HEK293 (cell line): ENCODE measurements at regions not wholly inside any gene's neighbourhood (a gene's known extent, or its start where the extent isn't known, plus 50 kb on each side); places are given as distances from the start of the nearest gene placed in this dataset.

ENCODE experiments used
- CTCF ChIA-PET: fragments of 350-600 bp; formaldehyde crosslinking; extraction: SDS; loops from one replicate; lab custom pipeline; 2021; ENCODE audit warnings: antibody characterized with exemption; lab: Yijun Ruan, JAX
- POLR2A ChIA-PET: fragments of 300-600 bp; formaldehyde crosslinking; extraction: SDS; loops from one replicate; lab custom pipeline; 2020; ENCODE audit warnings: antibody characterized with exemption, inconsistent platforms; lab: Yijun Ruan, JAX
- H3K27ac ChIP-seq: fragments of 200-500 bp; sonication (Bioruptor generic); 2 replicates; pipeline ENCODE4 v1.5.1; 2014; ENCODE audit warnings: low read depth, low read length, control low read depth, inconsistent platforms; ENCODE audit errors: extremely low read depth
- H3K36me3 ChIP-seq, 2 experiments: fragments of 200-500 bp in 1 of 2; sonication (Bioruptor generic) in 1 of 2; 1 replicate in 1 of 2; 2 replicates in 1 of 2; pipeline ENCODE4 v1.5.1; 2014 to 2017; ENCODE audit warnings: inconsistent platforms in 2 of 2, low read length in 2 of 2; ENCODE audit not compliant: control insufficient read depth in 2 of 2, insufficient read depth in 1 of 2
- H3K4me1 ChIP-seq: fragments of 200-500 bp; sonication (Bioruptor generic); 2 replicates; pipeline ENCODE4 v1.5.1; 2014; ENCODE audit warnings: mild to moderate bottlenecking, low read length, inconsistent platforms; ENCODE audit not compliant: control insufficient read depth, insufficient read depth
- H3K4me3 ChIP-seq: 2 replicates; pipeline ENCODE4 v1.5.1; 2011; ENCODE audit warnings: low read depth, mild to moderate bottlenecking, control low read depth, low read length, moderate library complexity
- H3K9me3 ChIP-seq: fragments of 200-500 bp; sonication (Bioruptor generic); 2 replicates; pipeline ENCODE4 v1.5.1; 2014; ENCODE audit warnings: low read depth, low read length, inconsistent platforms; ENCODE audit not compliant: control insufficient read depth, insufficient read depth
- GLI2 ChIP-seq: fragments of 450-650 bp; formaldehyde crosslinking; IDR thresholded peaks from 2 replicates; pipeline ENCODE4; 2017; ENCODE audit warnings: missing biosample characterization, missing genetic modification characterization, low read depth, borderline replicate concordance
- IKZF3 ChIP-seq: fragments of 450-650 bp; IDR thresholded peaks from 2 replicates; pipeline ENCODE4 v1.5.0; 2018; ENCODE audit warnings: missing biosample characterization, mild to moderate bottlenecking, missing genetic modification characterization, moderate library complexity
- KLF1 ChIP-seq: fragments of 450-650 bp; formaldehyde crosslinking; IDR thresholded peaks from 2 replicates; pipeline ENCODE4 v1.5.1; 2016; ENCODE audit warnings: missing biosample characterization, missing genetic modification characterization
- MZF1 ChIP-seq: fragments of 450-650 bp; formaldehyde crosslinking; IDR thresholded peaks from 2 replicates; pipeline ENCODE4 v1.5.1; 2017; ENCODE audit warnings: missing biosample characterization, missing genetic modification characterization, borderline replicate concordance
- TRIM28 ChIP-seq: IDR thresholded peaks from 2 replicates; pipeline ENCODE4 v1.6.1; 2011; ENCODE audit warnings: low read length, control low read depth, borderline replicate concordance
- ZEB2 ChIP-seq: fragments of 450-650 bp; formaldehyde crosslinking; IDR thresholded peaks from 2 replicates; pipeline ENCODE4 v1.5.1; 2016; ENCODE audit warnings: missing biosample characterization, missing genetic modification characterization
- ZFHX2 ChIP-seq: fragments of 450-650 bp; formaldehyde crosslinking; conservative IDR thresholded peaks from 2 replicates; pipeline ENCODE4 v1.5.1; 2016; ENCODE audit warnings: missing biosample characterization, missing genetic modification characterization
- ZFP69B ChIP-seq: fragments of 450-650 bp; formaldehyde crosslinking; IDR thresholded peaks from 2 replicates; pipeline ENCODE4 v1.5.1; 2016; ENCODE audit warnings: missing biosample characterization, missing genetic modification characterization
- ZNF2 ChIP-seq: fragments of 450-650 bp; formaldehyde crosslinking; IDR thresholded peaks from 2 replicates; pipeline ENCODE4 v1.5.1; 2016; ENCODE audit warnings: missing biosample characterization, missing genetic modification characterization
- ZNF423 ChIP-seq: fragments of 450-650 bp; formaldehyde crosslinking; IDR thresholded peaks from 2 replicates; pipeline ENCODE4 v1.5.1; 2016; ENCODE audit warnings: missing biosample characterization, missing genetic modification characterization
- ZNF426 ChIP-seq: fragments of 450-650 bp; formaldehyde crosslinking; IDR thresholded peaks from 2 replicates; pipeline ENCODE4 v1.5.1; 2017; ENCODE audit warnings: missing biosample characterization, missing genetic modification characterization, mild to moderate bottlenecking, inconsistent platforms, moderate library complexity
- ZNF610 ChIP-seq: fragments of 450-650 bp; formaldehyde crosslinking; IDR thresholded peaks from 2 replicates; pipeline ENCODE4 v1.5.1; 2016; ENCODE audit warnings: missing biosample characterization, missing genetic modification characterization, borderline replicate concordance
- ZNF777 ChIP-seq: fragments of 450-650 bp; formaldehyde crosslinking; IDR thresholded peaks from 2 replicates; pipeline ENCODE4 v1.5.1; 2017; ENCODE audit warnings: missing biosample characterization, missing genetic modification characterization, borderline replicate concordance
- ZNF843 ChIP-seq: fragments of 450-650 bp; formaldehyde crosslinking; IDR thresholded peaks from 2 replicates; pipeline ENCODE4 v1.5.1; 2016; ENCODE audit warnings: missing biosample characterization, missing genetic modification characterization
- TF ChIP-seq, protein P1 (sequence below): fragments of 450-650 bp; formaldehyde crosslinking; IDR thresholded peaks from 2 replicates; pipeline ENCODE4 v1.5.1; 2016; ENCODE audit warnings: missing biosample characterization, missing genetic modification characterization
- TF ChIP-seq, protein P2 (sequence below): fragments of 450-650 bp; formaldehyde crosslinking; optimal IDR thresholded peaks from 2 replicates; pipeline ENCODE3; 2016; ENCODE audit warnings: missing biosample characterization, mild to moderate bottlenecking, missing genetic modification characterization
- TF ChIP-seq, protein P3 (sequence below): fragments of 450-650 bp; formaldehyde crosslinking; IDR thresholded peaks from 2 replicates; pipeline ENCODE4 v1.5.1; 2016; ENCODE audit warnings: missing biosample characterization, missing genetic modification characterization
- TF ChIP-seq, protein P4 (sequence below): fragments of 450-650 bp; formaldehyde crosslinking; IDR thresholded peaks from 2 replicates; pipeline ENCODE4 v1.5.1; 2016; ENCODE audit warnings: missing biosample characterization, missing genetic modification characterization
- TF ChIP-seq, protein P5 (sequence below): fragments of 450-650 bp; IDR thresholded peaks from 2 replicates; pipeline ENCODE4 v1.5.1; 2018; ENCODE audit warnings: missing biosample characterization, mild to moderate bottlenecking, missing genetic modification characterization
- TF ChIP-seq, protein P6 (sequence below): fragments of 450-650 bp; formaldehyde crosslinking; IDR thresholded peaks from 2 replicates; pipeline ENCODE4 v1.5.1; 2016; ENCODE audit warnings: missing biosample characterization, missing genetic modification characterization

DNA sequence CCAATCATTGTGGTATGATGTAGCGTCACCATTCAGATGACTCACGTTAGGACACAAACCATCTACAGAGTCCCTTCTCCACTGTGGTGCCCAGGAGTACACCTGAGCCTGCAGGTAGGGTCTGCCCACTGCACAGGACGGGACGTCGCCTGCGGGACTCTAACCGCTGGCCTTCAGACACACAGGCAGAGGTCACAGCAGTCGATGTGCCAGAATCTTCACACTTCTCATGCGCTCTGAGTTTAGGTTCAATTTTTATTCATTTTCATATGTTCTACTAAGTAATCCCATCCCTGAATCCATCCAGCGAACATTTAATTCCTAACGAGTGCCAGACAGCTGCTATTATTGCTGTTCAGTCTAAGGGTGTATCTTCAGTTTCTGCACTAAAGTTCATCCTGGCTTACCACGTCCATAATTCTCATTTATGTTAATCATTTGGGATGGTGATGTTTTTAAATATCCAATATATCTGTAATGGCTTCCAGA lies 73.3 kb downstream of the CXCL12 start (continued):
- TF ChIP-seq ZNF777 (no peak), TRIM28 (no peak), ZNF423 (tag by site-specific recombination) (no peak), GLI2 (tag by site-specific recombination) (no peak)

DNA sequence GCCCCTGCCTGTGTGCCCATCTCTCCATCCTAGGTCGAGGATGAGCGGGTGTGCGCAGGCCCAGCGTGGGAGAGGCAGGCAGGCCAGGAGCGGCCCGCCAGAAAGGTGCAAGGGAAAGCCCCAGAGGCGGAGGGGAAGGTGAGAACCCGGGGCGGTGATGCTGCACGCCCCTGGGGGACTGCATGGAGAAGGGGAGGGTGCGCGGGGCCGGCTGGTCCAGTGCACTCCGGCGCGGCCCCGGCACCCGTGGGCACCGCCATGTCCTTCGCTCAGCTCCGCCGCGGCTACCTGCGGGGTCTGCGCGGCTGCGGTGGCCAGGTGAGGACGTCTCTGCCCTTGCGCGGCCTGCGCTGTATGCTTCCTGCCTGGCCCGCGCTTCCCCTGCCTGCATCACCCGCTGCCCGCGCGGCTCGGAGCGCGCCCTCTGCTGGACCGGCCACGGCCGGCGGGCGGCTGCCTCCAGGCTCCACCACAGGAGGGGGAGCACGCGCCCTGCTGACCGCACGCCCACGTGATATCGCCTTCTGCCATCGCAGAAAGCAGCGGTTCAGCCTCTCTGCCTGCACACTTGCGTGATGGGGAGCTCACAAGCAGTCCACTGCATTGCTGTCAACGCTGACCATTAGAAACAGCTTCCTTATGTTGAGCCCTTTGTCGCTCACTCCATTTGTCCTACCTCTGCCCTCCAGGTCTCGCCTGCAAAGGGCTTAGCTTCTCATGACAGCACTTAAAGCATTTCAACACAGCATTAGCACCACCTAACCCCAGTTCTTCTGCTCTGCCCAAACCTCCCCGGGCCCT lies 73.9 kb downstream of the CXCL12 start:
- Histone ChIP-seq H3K27ac (no peak overlapping the region), H3K4me3 (peak overlapping the region; percentile 12), H3K4me1 (no peaks in the 10 kb centered on the region), H3K9me3 (no peaks in the 10 kb centered on the region), H3K36me3 (no peaks in the 10 kb centered on the region)
- ChIA-PET POLR2A (no interaction called here), CTCF (interaction anchor here (0.6 to 1.6 kb wide), 32 partner anchors 8 to 737 kb away, joined by 3 to 10 read pairs (median 3); partner anchors contain the start of gene RASSF4)
- TF ChIP-seq, protein P1, sequence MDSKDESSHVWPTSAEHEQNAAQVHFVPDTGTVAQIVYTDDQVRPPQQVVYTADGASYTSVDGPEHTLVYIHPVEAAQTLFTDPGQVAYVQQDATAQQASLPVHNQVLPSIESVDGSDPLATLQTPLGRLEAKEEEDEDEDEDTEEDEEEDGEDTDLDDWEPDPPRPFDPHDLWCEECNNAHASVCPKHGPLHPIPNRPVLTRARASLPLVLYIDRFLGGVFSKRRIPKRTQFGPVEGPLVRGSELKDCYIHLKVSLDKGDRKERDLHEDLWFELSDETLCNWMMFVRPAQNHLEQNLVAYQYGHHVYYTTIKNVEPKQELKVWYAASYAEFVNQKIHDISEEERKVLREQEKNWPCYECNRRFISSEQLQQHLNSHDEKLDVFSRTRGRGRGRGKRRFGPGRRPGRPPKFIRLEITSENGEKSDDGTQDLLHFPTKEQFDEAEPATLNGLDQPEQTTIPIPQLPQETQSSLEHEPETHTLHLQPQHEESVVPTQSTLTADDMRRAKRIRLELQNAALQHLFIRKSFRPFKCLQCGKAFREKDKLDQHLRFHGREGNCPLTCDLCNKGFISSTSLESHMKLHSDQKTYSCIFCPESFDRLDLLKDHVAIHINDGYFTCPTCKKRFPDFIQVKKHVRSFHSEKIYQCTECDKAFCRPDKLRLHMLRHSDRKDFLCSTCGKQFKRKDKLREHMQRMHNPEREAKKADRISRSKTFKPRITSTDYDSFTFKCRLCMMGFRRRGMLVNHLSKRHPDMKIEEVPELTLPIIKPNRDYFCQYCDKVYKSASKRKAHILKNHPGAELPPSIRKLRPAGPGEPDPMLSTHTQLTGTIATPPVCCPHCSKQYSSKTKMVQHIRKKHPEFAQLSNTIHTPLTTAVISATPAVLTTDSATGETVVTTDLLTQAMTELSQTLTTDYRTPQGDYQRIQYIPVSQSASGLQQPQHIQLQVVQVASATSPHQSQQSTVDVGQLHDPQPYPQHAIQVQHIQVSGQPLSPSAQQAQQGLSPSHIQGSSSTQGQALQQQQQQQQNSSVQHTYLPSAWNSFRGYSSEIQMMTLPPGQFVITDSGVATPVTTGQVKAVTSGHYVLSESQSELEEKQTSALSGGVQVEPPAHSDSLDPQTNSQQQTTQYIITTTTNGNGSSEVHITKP (tag by site-specific recombination), result peak; percentile 80
- peak; percentile 82 for TF ChIP-seq ZNF2
- peak; percentile 67; the same call in 1 of the 2 replicates for TF ChIP-seq ZNF610 (tag by site-specific recombination)
- TF ChIP-seq, protein P2, sequence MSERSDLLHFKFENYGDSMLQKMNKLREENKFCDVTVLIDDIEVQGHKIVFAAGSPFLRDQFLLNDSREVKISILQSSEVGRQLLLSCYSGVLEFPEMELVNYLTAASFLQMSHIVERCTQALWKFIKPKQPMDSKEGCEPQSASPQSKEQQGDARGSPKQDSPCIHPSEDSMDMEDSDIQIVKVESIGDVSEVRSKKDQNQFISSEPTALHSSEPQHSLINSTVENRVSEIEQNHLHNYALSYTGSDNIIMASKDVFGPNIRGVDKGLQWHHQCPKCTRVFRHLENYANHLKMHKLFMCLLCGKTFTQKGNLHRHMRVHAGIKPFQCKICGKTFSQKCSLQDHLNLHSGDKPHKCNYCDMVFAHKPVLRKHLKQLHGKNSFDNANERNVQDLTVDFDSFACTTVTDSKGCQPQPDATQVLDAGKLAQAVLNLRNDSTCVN (tag by site-specific recombination), result peak; percentile 84
- TF ChIP-seq ZFHX2 (tag by site-specific recombination), result peak; percentile 86
- TF ChIP-seq IKZF3 (tag by site-specific recombination), result no peak
- TF ChIP-seq, protein P3, sequence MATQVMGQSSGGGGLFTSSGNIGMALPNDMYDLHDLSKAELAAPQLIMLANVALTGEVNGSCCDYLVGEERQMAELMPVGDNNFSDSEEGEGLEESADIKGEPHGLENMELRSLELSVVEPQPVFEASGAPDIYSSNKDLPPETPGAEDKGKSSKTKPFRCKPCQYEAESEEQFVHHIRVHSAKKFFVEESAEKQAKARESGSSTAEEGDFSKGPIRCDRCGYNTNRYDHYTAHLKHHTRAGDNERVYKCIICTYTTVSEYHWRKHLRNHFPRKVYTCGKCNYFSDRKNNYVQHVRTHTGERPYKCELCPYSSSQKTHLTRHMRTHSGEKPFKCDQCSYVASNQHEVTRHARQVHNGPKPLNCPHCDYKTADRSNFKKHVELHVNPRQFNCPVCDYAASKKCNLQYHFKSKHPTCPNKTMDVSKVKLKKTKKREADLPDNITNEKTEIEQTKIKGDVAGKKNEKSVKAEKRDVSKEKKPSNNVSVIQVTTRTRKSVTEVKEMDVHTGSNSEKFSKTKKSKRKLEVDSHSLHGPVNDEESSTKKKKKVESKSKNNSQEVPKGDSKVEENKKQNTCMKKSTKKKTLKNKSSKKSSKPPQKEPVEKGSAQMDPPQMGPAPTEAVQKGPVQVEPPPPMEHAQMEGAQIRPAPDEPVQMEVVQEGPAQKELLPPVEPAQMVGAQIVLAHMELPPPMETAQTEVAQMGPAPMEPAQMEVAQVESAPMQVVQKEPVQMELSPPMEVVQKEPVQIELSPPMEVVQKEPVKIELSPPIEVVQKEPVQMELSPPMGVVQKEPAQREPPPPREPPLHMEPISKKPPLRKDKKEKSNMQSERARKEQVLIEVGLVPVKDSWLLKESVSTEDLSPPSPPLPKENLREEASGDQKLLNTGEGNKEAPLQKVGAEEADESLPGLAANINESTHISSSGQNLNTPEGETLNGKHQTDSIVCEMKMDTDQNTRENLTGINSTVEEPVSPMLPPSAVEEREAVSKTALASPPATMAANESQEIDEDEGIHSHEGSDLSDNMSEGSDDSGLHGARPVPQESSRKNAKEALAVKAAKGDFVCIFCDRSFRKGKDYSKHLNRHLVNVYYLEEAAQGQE (tag by site-specific recombination), result peak; percentile 49
- TF ChIP-seq ZEB2, result peak; percentile 42; the same call in 1 of the 2 replicates
- TF ChIP-seq, protein P4, sequence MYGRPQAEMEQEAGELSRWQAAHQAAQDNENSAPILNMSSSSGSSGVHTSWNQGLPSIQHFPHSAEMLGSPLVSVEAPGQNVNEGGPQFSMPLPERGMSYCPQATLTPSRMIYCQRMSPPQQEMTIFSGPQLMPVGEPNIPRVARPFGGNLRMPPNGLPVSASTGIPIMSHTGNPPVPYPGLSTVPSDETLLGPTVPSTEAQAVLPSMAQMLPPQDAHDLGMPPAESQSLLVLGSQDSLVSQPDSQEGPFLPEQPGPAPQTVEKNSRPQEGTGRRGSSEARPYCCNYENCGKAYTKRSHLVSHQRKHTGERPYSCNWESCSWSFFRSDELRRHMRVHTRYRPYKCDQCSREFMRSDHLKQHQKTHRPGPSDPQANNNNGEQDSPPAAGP (tag by site-specific recombination), result peak; percentile 54; the same call in 1 of the 2 replicates
- no peak for TF ChIP-seq MZF1
- TF ChIP-seq, protein P5, sequence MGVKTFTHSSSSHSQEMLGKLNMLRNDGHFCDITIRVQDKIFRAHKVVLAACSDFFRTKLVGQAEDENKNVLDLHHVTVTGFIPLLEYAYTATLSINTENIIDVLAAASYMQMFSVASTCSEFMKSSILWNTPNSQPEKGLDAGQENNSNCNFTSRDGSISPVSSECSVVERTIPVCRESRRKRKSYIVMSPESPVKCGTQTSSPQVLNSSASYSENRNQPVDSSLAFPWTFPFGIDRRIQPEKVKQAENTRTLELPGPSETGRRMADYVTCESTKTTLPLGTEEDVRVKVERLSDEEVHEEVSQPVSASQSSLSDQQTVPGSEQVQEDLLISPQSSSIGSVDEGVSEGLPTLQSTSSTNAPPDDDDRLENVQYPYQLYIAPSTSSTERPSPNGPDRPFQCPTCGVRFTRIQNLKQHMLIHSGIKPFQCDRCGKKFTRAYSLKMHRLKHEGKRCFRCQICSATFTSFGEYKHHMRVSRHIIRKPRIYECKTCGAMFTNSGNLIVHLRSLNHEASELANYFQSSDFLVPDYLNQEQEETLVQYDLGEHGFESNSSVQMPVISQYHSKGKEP (tag by site-specific recombination), result peak; percentile 48; the same call in 1 of the 2 replicates
- TF ChIP-seq KLF1 (tag by site-specific recombination), result peak; percentile 36; the same call in 1 of the 2 replicates
- peak; percentile 34; the same call in 1 of the 2 replicates for TF ChIP-seq ZNF843 (tag by site-specific recombination)
- TF ChIP-seq ZNF426 (tag by site-specific recombination), result no peak
- peak; percentile 51; the same call in 1 of the 2 replicates for TF ChIP-seq ZFP69B (tag by site-specific recombination)
- TF ChIP-seq, protein P6, sequence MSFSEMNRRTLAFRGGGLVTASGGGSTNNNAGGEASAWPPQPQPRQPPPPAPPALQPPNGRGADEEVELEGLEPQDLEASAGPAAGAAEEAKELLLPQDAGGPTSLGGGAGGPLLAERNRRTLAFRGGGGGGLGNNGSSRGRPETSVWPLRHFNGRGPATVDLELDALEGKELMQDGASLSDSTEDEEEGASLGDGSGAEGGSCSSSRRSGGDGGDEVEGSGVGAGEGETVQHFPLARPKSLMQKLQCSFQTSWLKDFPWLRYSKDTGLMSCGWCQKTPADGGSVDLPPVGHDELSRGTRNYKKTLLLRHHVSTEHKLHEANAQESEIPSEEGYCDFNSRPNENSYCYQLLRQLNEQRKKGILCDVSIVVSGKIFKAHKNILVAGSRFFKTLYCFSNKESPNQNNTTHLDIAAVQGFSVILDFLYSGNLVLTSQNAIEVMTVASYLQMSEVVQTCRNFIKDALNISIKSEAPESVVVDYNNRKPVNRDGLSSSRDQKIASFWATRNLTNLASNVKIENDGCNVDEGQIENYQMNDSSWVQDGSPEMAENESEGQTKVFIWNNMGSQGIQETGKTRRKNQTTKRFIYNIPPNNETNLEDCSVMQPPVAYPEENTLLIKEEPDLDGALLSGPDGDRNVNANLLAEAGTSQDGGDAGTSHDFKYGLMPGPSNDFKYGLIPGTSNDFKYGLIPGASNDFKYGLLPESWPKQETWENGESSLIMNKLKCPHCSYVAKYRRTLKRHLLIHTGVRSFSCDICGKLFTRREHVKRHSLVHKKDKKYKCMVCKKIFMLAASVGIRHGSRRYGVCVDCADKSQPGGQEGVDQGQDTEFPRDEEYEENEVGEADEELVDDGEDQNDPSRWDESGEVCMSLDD, result peak; percentile 53; the same call in 1 of the 2 replicates
